Skin epidermis (tissue), 12 donors: ENCODE measurements at regions not wholly inside any gene's neighbourhood (a gene's known extent, or its start where the extent isn't known, plus 50 kb on each side); places are given as distances from the start of the nearest gene placed in this dataset.
A peak's percentile ranks its signal among the peaks of the same experiment; 100 is the strongest.
"Not testable (repeated sequence)": the region's sequence is repeated elsewhere in the genome, so short reads cannot be mapped to it uniquely, and the experiment has no call there.

Experiments used
- H3K27ac ChIP-seq, 21 experiments: fragments of 200-600 bp; sonication (generic) in 11 of 21; one replicate each; pipeline ENCODE4 v1.5.0; 2020; ENCODE audit warnings: mild to moderate bottlenecking in 3 of 21, inconsistent platforms in 2 of 21, moderate library complexity in 2 of 21
- H3K4me3 ChIP-seq, 7 experiments: fragments of 200-600 bp; sonication (generic) in 2 of 7; one replicate each; pipeline ENCODE4 v1.5.0; 2020; ENCODE audit warnings: inconsistent platforms in 2 of 7, mild to moderate bottlenecking in 2 of 7, moderate library complexity in 1 of 7

DNA sequence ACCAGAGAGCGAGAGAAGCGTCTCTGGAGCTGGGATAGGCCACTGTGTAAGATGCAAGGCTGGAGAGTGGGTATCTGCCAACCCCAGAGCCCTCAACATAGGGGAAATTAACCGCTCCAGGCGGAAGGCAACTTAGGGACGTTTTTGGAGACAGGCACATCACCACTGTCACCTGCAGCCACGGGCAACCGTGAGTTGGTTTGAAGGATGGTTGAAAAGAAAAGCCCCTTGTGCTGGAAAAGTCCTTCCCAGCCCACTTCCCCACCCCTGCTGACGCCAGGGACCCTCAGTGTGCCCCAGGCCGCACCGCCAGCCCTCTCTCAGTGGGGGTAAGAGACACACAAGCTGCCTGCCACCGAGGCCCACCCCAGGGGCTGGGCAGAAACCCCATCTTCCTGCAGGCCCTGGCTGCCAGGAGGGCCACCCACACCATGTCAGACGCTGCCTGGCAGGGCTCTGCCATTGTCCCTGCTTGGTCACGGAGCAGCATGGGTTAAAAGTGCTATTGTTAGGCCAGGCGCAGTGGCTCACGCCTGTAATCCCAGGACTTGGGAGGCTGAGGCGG is 139.4 kb downstream of the NPIPB11 start:
- H3K4me3 ChIP-seq = not testable (repeated sequence)
- H3K27ac ChIP-seq = peak overlapping the region in 5 of 21 experiments; percentile 17 to 50 (median 41)

DNA sequence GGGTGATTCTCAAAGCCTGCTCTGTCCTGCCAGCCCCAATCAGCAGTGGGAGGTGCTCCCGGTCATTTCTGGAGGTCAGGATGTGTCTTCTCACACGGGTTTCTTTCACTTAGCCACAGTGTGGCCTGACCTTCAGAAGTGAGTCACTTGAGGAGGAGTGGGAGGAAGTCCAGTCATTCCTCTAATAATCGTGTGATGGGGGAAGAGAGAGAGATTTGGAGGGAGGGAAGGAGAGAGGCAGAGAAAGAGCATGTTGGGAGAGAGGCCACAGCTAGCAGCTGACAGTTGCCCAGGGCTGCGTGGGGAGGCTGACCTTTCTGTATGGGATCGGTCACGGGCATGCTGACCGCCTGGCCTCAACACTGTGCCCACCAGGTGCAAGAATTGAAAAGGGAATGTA is 139.9 kb downstream of the NPIPB11 start:
- not testable (repeated sequence) for H3K4me3 ChIP-seq
- H3K27ac ChIP-seq = peak overlapping the region in 2 of 21 experiments; percentile 17 to 50

DNA sequence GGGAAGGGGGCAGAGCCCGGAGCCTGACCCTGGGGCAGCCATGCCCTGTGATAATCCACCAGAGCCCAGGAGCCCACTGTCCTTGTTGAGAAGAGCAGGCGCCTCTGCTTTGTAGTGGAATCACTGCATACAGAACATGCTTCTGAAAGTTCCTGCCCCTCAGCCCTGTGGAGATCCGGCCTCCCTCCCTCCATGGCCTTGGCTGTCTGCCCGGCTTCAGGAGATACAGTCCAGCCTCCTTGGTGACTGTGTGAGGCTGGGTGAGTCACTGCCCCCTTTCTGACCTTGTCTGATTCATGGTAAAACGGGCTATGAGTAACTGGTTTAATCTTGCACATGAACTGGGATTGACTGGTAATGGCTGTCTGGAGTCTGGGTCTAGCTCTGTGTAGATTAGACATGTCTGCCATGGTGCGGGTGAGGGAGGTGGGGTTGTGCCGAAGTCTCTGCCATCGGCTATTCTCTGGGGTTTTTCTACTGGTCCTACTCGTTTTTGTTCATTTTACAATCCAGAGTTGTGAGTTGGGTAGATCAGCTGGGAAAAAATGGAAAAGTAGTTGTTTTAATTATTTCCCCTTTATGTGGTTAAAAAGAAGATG is 141.2 kb downstream of the NPIPB11 start:
- H3K27ac ChIP-seq = peak overlapping the region in 12 of 21 experiments; percentile 16 to 78 (median 52)
- not testable (repeated sequence) for H3K4me3 ChIP-seq

- H3K27ac ChIP-seq = peak overlapping the region in 8 of 21 experiments; percentile 33 to 78 (median 63)
- H3K4me3 ChIP-seq = not testable (repeated sequence)
Observed at GRCh38 chr16:29264080-29264837, 142.3 kb downstream of the NPIPB11 start.

DNA sequence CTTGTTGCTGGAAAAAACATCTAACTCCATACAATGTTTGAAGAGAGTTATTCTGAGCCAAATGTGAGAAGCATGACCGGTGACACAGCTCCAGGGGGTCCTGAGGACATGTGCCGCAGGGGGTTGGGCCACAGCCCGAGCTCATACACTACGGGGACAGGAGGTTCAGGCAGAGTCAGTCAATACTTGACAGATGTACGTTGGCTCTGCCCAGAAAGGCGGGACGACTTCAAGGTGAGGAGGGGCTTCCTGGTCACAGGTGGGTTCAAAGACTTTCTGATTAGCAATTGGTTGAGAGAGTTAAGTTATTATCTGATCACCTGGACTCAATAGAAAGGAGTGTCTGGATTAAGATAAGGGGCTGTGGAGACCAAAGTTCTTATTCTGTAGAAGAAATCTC is 143.8 kb downstream of the NPIPB11 start:
- H3K4me3 ChIP-seq, H3K27ac ChIP-seq: not testable (repeated sequence)

- not testable (repeated sequence) for H3K4me3 ChIP-seq
Observed at GRCh38 chr16:29261427-29262248, 144.9 kb downstream of the NPIPB11 start.

DNA sequence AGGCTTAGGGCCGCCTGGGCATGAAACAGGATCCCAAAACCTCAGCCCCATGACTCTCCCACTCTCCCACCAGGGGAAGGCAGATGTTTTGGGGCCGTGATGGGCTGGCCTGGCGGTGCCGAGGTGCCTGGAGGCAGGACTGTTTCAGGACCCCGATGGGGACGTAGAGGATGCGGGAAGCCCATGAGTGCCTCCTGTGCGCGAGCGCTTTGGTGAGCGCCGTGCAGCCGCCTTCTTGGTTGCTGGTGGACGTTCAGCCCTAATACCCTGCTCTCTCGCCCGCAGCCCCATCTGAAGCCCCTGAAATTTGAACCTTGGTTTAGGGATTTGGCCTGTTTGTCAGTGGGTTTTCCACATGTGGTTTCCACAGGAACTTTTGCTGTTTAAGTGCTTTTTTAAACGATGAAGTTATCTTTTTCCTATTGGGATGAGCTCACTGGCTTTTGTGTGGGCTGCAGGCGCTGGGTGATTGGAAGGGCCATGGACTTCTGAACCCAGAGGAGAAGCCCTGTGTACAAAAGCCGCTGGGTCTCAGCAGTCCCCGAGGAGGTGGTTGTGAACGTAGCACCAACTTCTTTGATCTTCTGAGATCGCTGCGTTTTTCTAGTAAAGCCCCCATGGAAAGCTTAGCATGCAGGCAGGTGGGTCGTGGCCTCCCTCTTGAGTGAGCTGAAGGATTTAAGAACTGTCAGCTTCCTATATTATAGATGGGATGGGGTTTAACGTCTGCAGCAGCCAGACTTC is 145.7 kb downstream of the NPIPB11 start:
- not testable (repeated sequence) for H3K4me3 ChIP-seq
- peak overlapping the region in 2 of 21 experiments; percentile 55 to 62 for H3K27ac ChIP-seq

More at GRCh38 chr16:29261427-29262248, 144.9 kb downstream of the NPIPB11 start:
- H3K27ac ChIP-seq = peak overlapping the region in 2 of 21 experiments; percentile 55 to 62

DNA sequence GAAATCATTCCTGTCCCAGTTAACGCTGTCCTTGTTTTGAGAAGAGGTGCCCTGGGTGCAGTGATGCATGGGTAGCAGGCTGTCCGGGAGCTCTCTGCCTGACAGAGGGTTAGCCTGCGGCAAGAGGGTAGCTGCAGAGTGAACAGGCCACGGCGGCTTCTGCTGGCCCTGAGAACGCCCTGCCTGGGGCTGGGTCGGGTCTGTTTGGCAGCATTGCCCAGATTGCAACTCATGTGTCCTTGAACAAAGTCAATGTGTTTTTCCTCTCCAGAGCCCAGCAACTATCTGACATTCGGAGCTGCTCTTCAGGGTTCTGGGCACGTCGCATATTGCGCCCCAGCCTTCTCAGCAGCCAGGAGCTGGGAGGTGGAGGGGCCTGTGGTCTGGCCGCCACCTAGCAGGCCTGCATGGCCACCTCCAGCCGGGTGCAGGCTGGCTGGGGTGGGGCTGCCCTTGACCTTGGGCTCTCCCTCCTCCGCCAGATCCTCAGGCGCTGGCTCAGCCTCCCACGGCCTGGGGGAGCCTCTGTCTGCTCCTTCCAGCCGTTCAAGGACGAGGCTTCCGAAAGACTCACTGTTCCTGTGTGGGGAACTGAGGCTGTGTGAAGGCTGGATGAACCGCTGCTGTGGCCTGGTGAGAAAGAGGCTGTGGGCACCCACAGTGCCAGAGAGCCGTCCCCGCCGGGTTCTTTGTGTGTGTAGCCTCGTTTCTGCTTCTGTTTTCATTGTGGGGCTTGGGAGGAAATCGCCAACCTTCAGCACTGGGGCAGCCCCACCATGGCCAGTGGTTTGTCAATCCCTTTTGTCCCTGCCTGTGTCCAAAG is 146.7 kb downstream of the NPIPB11 start:
- not testable (repeated sequence) for H3K4me3 ChIP-seq
- peak overlapping the region in 1 of 21 experiments; percentile 38 for H3K27ac ChIP-seq

DNA sequence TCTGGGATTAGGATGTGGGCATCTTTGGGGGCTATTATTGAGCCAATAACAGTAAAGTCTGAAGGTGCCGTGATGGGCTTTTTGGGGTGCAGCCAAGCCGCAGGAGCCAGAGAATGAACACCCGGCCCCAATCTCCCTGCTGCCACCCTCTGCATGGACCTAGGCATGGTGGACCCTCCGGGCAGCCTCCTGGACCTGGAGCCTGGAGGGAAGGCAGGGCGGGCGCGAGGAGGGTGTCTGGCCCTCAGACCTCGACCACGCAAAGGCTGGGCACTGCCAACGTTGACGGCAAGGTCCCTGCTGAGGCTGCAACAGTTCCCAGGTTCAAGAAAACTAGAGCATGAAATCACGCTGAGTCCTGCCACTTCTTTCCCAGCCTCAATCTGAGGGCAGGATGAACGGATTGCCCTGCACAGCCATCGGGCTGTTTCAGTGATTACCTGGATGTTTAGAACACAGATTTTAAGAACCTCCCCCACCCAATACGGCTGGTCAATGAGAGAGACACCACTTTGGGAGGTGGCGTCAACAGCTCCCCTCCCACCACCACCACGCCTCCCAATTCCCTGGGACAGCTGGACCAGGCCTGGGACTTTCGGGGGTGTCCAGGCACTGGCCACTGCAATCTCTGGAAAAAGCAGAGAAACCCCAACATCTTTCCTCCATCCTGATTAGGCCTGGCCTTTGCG is 147.4 kb downstream of the NPIPB11 start:
- H3K4me3 ChIP-seq, H3K27ac ChIP-seq: not testable (repeated sequence)

GRCh38 chr16:29257419-29258336 is 148.8 kb downstream of the NPIPB11 start:
- not testable (repeated sequence) for H3K27ac ChIP-seq

DNA sequence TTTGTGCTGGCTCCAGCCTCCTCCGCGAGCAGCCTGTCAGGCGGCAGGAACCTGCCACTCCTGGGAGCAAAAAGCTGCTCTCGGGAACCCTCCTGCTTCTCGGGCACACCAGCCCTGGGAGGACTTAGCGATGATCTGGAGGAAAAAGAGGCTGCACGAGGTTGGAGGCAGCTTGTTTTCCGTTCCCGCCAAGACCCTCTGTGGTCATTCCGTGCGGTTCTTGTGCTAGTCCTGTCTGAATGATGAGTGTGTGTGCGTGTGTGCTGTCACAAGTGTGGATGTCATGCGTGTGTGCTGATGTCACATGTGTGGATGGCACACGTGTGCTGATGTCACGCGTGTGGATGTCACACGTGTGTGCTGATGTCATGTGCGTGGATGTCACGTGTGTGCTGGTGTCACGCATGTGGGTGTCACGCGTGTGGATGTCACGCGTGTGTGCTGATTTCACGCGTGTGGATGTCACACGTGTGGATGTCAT is 150.0 kb downstream of the NPIPB11 start:
- H3K4me3 ChIP-seq = no peak overlapping the region

More at GRCh38 chr16:29257419-29258336, 148.8 kb downstream of the NPIPB11 start:
- not testable (repeated sequence) for H3K4me3 ChIP-seq

GRCh38 chr16:29255957-29256356 is 150.6 kb downstream of the NPIPB11 start:
- not testable (repeated sequence) for H3K27ac ChIP-seq, H3K4me3 ChIP-seq

More for the DNA sequence above, 150.0 kb downstream of the NPIPB11 start:
- H3K27ac ChIP-seq = no peak overlapping the region

DNA sequence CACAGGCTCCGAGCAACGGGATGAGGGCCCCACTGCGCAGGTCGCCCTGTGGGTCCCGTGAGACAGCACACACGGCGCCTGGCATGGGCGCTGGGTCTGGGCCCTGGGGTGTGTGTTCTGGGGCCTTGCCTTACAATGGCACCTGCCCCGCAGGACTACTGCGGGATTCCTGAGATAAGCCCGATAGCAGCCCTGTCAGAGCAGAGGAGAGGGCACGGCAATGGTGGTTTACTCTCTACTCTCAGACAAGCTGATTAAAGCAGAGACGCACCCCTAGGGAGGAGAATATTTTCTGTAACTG is 151.1 kb downstream of the NPIPB11 start:
- not testable (repeated sequence) for H3K4me3 ChIP-seq
- peak overlapping the region in 1 of 21 experiments; percentile 54 for H3K27ac ChIP-seq

GRCh38 chr16:29254676-29255495 is 151.6 kb downstream of the NPIPB11 start:
- H3K4me3 ChIP-seq = no peak overlapping the region
- peak overlapping the region in 1 of 21 experiments; percentile 54 for H3K27ac ChIP-seq

DNA sequence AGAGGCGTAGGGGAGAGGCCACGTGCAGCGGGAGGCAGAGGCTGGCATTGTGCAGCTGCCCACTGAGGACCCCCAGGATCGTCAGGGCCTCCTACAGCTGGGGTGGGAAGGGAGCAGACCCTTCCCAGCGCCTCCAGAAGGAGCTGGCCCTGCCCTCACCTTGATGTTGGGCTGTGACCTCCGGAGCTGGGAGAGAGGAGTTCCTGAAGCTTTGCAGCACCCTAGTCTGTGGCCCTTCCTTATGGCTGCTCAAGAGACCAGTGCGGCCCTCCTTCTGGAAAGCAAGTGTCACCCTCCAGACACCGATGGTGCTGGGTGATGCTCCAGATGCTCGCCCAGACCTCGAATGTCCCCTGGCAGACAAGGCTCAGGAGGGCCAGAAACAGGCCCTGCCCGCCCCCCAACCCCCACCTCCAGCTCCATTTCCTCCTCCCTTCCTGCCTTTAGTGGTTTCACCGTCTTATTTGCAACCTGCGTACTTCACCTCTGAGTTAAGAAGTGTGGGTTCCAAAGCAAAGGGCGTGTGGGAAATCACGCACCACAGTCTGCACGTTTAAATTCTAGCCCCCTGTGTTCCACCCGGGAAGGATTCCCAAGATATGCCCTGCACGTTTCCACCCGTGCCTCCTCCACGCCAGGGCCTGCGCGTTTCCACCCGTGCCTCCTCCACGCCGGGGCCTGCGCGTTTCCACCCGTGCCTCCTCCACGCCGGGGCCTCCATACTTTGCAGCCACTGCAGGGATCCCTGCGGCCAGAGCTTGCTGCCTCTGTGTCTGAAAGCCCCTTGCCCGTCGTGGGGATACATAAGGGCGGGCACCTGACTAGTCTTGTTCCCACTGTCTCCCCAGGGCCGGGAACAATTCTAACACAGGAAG is 152.6 kb downstream of the NPIPB11 start:
- H3K4me3 ChIP-seq, H3K27ac ChIP-seq: not testable (repeated sequence)
